ENCODE measurements at regions not wholly inside any gene's neighbourhood (a gene's known extent, or its start where the extent isn't known, plus 50 kb on each side); places are given as distances from the start of the nearest gene placed in this dataset.

GRCh38 chr7:32169228-32169627, 99.0 kb upstream of the PDE1C start:
- H4K91ac ChIP-seq (ENCODE audit: low read depth, low read length) = no peak overlapping the region
- H2BK120ac ChIP-seq (ENCODE audit: insufficient read depth, low read length, poor library complexity) = no peak overlapping the region
- H3K9me3 ChIP-seq (ENCODE audit: insufficient read depth, low read depth, low read length) = no peaks in the 10 kb centered on the region
- H3K27ac ChIP-seq (ENCODE audit: low read depth, low read length) = no peak overlapping the region
- H3K79me1 ChIP-seq (ENCODE audit: low read length) = no peaks in the 10 kb centered on the region
- H4K12ac ChIP-seq (ENCODE audit: low read depth, low read length) = no peak overlapping the region
- H3K23ac ChIP-seq (ENCODE audit: low read length) = no peak overlapping the region
- no peaks in the 10 kb centered on the region for H3K79me2 ChIP-seq (ENCODE audit: control insufficient read depth, insufficient read depth, low read length, poor library complexity)
- no peak overlapping the region for H4K8ac ChIP-seq (ENCODE audit: low read depth, low read length)
- no peak overlapping the region for H3K4ac ChIP-seq (ENCODE audit: low read depth, low read length)
- H2BK12ac ChIP-seq (ENCODE audit: low read length) = no peak overlapping the region
- H3K14ac ChIP-seq (ENCODE audit: low read length) = no peak overlapping the region
- no peak overlapping the region for H3K18ac ChIP-seq (ENCODE audit: low read length)
- H2AK5ac ChIP-seq (ENCODE audit: low read length) = no peak overlapping the region
- WGBS (ENCODE audit: extremely low coverage, insufficient coverage, insufficient read length) = no CpG with 5 or more reads among the region's 3 CpGs
- H2AFZ ChIP-seq (ENCODE audit: insufficient read depth, low read length, poor library complexity) = no peak overlapping the region
- no peak overlapping the region for H2BK5ac ChIP-seq (ENCODE audit: low read depth, low read length, poor library complexity)
- no peak for DNase-seq
- no peak overlapping the region for H3K9ac ChIP-seq (ENCODE audit: low read length)
- H3K36me3 ChIP-seq (ENCODE audit: control insufficient read depth in 1 of 2, insufficient read depth in 2 of 2, low read length in 2 of 2) = no peaks in the 10 kb centered on the region
- no peaks in the 10 kb centered on the region for H3K27me3 ChIP-seq (ENCODE audit: insufficient read depth, low read length)
- H3K4me1 ChIP-seq (ENCODE audit: control insufficient read depth in 1 of 2, insufficient read depth in 2 of 2, low read length in 2 of 2) = no peaks in the 10 kb centered on the region
- H3K4me3 ChIP-seq (ENCODE audit: low read depth, low read length) = no peak overlapping the region
- H3K4me2 ChIP-seq (ENCODE audit: low read length) = no peak overlapping the region

- Histone ChIP-seq H2BK12ac (ENCODE audit: low read length) (no peak overlapping the region), H2BK120ac (ENCODE audit: insufficient read depth, low read length, poor library complexity) (no peak overlapping the region), H3K9ac (ENCODE audit: low read length) (no peak overlapping the region), H3K4me1 (ENCODE audit: control insufficient read depth in 1 of 2, insufficient read depth in 2 of 2, low read length in 2 of 2) (peaks cover 0 to 4% of the 10 kb centered on the region in 2 experiments), H2AFZ (ENCODE audit: insufficient read depth, low read length, poor library complexity) (no peak overlapping the region), H3K4me2 (ENCODE audit: low read length) (no peak overlapping the region), H3K27ac (ENCODE audit: low read depth, low read length) (no peak overlapping the region), H3K9me3 (ENCODE audit: insufficient read depth, low read depth, low read length) (no peaks in the 10 kb centered on the region), H3K14ac (ENCODE audit: low read length) (no peak overlapping the region), H3K4me3 (ENCODE audit: low read depth, low read length) (no peak overlapping the region), H2BK5ac (ENCODE audit: low read depth, low read length, poor library complexity) (no peak overlapping the region), H4K12ac (ENCODE audit: low read depth, low read length) (no peak overlapping the region), H3K79me1 (ENCODE audit: low read length) (no peaks in the 10 kb centered on the region), H3K36me3 (ENCODE audit: control insufficient read depth in 1 of 2, insufficient read depth in 2 of 2, low read length in 2 of 2) (no peaks in the 10 kb centered on the region), H2AK5ac (ENCODE audit: low read length) (no peak overlapping the region), H3K18ac (ENCODE audit: low read length) (no peak overlapping the region), H3K79me2 (ENCODE audit: control insufficient read depth, insufficient read depth, low read length, poor library complexity) (no peaks in the 10 kb centered on the region), H3K27me3 (ENCODE audit: insufficient read depth, low read length) (no peaks in the 10 kb centered on the region), H3K23ac (ENCODE audit: low read length) (no peak overlapping the region), H3K4ac (ENCODE audit: low read depth, low read length) (no peak overlapping the region), H4K8ac (ENCODE audit: low read depth, low read length) (no peak overlapping the region), H4K91ac (ENCODE audit: low read depth, low read length) (no peak overlapping the region)
- no peak for DNase-seq
Measured at GRCh38 chr7:32167815-32168214, 97.6 kb upstream of the PDE1C start.

- WGBS (ENCODE audit: extremely low coverage, insufficient coverage, insufficient read length) = no CpG with 5 or more reads among the region's 2 CpGs
- no peaks in the 10 kb centered on the region for H3K27me3 ChIP-seq (ENCODE audit: insufficient read depth, low read length)
- no peaks in the 10 kb centered on the region for H3K9me3 ChIP-seq (ENCODE audit: insufficient read depth, low read depth, low read length)
- no peak overlapping the region for H2BK5ac ChIP-seq (ENCODE audit: low read depth, low read length, poor library complexity)
- no peak overlapping the region for H3K4ac ChIP-seq (ENCODE audit: low read depth, low read length)
- DNase-seq = no peak
- no peak overlapping the region for H3K4me3 ChIP-seq (ENCODE audit: low read depth, low read length)
- no peak overlapping the region for H2AFZ ChIP-seq (ENCODE audit: insufficient read depth, low read length, poor library complexity)
- no peak overlapping the region for H2BK12ac ChIP-seq (ENCODE audit: low read length)
- no peak overlapping the region for H4K8ac ChIP-seq (ENCODE audit: low read depth, low read length)
- H3K14ac ChIP-seq (ENCODE audit: low read length) = no peak overlapping the region
- no peak overlapping the region for H4K91ac ChIP-seq (ENCODE audit: low read depth, low read length)
- H3K79me2 ChIP-seq (ENCODE audit: control insufficient read depth, insufficient read depth, low read length, poor library complexity) = no peaks in the 10 kb centered on the region
- H3K36me3 ChIP-seq (ENCODE audit: control insufficient read depth in 1 of 2, insufficient read depth in 2 of 2, low read length in 2 of 2) = no peaks in the 10 kb centered on the region
- H2AK5ac ChIP-seq (ENCODE audit: low read length) = no peak overlapping the region
- no peak overlapping the region for H2BK120ac ChIP-seq (ENCODE audit: insufficient read depth, low read length, poor library complexity)
- H3K4me2 ChIP-seq (ENCODE audit: low read length) = no peak overlapping the region
- H3K23ac ChIP-seq (ENCODE audit: low read length) = no peak overlapping the region
- H3K9ac ChIP-seq (ENCODE audit: low read length) = no peak overlapping the region
- H4K12ac ChIP-seq (ENCODE audit: low read depth, low read length) = no peak overlapping the region
- H3K27ac ChIP-seq (ENCODE audit: low read depth, low read length) = no peak overlapping the region
- H3K4me1 ChIP-seq (ENCODE audit: control insufficient read depth in 1 of 2, insufficient read depth in 2 of 2, low read length in 2 of 2) = peaks cover 4 to 7% of the 10 kb centered on the region in 2 experiments
- no peak overlapping the region for H3K18ac ChIP-seq (ENCODE audit: low read length)
- no peaks in the 10 kb centered on the region for H3K79me1 ChIP-seq (ENCODE audit: low read length)
Measured at GRCh38 chr7:32167256-32167655, 97.0 kb upstream of the PDE1C start.

GRCh38 chr7:32164341-32164996, 94.3 kb upstream of the PDE1C start:
- peak; percentile 9 to 46 for DNase-seq
- Histone ChIP-seq H2AFZ (ENCODE audit: insufficient read depth, low read length, poor library complexity) (no peak overlapping the region), H3K23ac (ENCODE audit: low read length) (no peak overlapping the region), H3K18ac (ENCODE audit: low read length) (no peak overlapping the region), H3K79me2 (ENCODE audit: control insufficient read depth, insufficient read depth, low read length, poor library complexity) (no peaks in the 10 kb centered on the region), H3K14ac (ENCODE audit: low read length) (no peak overlapping the region), H2BK120ac (ENCODE audit: insufficient read depth, low read length, poor library complexity) (no peak overlapping the region), H4K12ac (ENCODE audit: low read depth, low read length) (no peak overlapping the region), H4K91ac (ENCODE audit: low read depth, low read length) (no peak overlapping the region), H3K79me1 (ENCODE audit: low read length) (no peaks in the 10 kb centered on the region), H3K27me3 (ENCODE audit: insufficient read depth, low read length) (no peaks in the 10 kb centered on the region), H2BK5ac (ENCODE audit: low read depth, low read length, poor library complexity) (no peak overlapping the region), H3K4me2 (ENCODE audit: low read length) (no peak overlapping the region), H3K9ac (ENCODE audit: low read length) (no peak overlapping the region), H3K36me3 (ENCODE audit: control insufficient read depth in 1 of 2, insufficient read depth in 2 of 2, low read length in 2 of 2) (no peaks in the 10 kb centered on the region), H2AK5ac (ENCODE audit: low read length) (no peak overlapping the region), H3K27ac (ENCODE audit: low read depth, low read length) (no peak overlapping the region), H2BK12ac (ENCODE audit: low read length) (no peak overlapping the region), H4K8ac (ENCODE audit: low read depth, low read length) (no peak overlapping the region), H3K9me3 (ENCODE audit: insufficient read depth, low read depth, low read length) (peaks cover 2% of the 10 kb centered on the region), H3K4me1 (ENCODE audit: control insufficient read depth in 1 of 2, insufficient read depth in 2 of 2, low read length in 2 of 2) (peaks cover 5 to 7% of the 10 kb centered on the region in 2 experiments), H3K4me3 (ENCODE audit: low read depth, low read length) (no peak overlapping the region), H3K4ac (ENCODE audit: low read depth, low read length) (no peak overlapping the region)
- no CpG with 5 or more reads among the region's 1 CpG for WGBS (ENCODE audit: extremely low coverage, insufficient coverage, insufficient read length)
